Heart left ventricle (tissue), 16 donors: ENCODE measurements at regions not wholly inside any gene's neighbourhood (a gene's known extent, or its start where the extent isn't known, plus 50 kb on each side); places are given as distances from the start of the nearest gene placed in this dataset.

Experiments used
- ATAC-seq, 4 donors: fragments of 200-7000 bp; cut with Tn5 transposase; one replicate each; pipeline ENCODE4 v1.9.1; 2020 to 2022; ENCODE audit warnings: moderate library complexity in 4 of 4, mild to moderate bottlenecking in 3 of 4, moderate number of reproducible peaks in 1 of 4
- DNase-seq, 5 donors: peaks; one replicate each; pipeline ENCODE4 v3.0.0-alpha.2; 2020
- H3K27ac ChIP-seq, 12 donors: fragments of 200-600 bp; sonication (generic) in 4 of 12; one replicate each; pipeline versions ENCODE4 v1.5.0 to v1.8.0; 2016 to 2022; ENCODE audit warnings: mild to moderate bottlenecking in 2 of 12
- H3K27me3 ChIP-seq, 9 donors: fragments of 200-600 bp; sonication (generic) in 2 of 9; one replicate each; pipeline versions ENCODE4 v1.5.1 to v1.8.0; 2016 to 2022; ENCODE audit warnings: mild to moderate bottlenecking in 3 of 9
- H3K36me3 ChIP-seq, 9 donors: fragments of 200-600 bp; sonication (generic) in 2 of 9; one replicate each; pipeline versions ENCODE4 v1.5.0 to v1.8.0; 2018 to 2022; ENCODE audit warnings: mild to moderate bottlenecking in 2 of 9
- H3K4me1 ChIP-seq, 12 donors: fragments of 200-600 bp; sonication (generic) in 4 of 12; one replicate each; pipeline versions ENCODE4 v1.5.0 to v1.8.0; 2016 to 2022; ENCODE audit warnings: mild to moderate bottlenecking in 3 of 12
- H3K4me3 ChIP-seq, 12 donors: fragments of 200-600 bp; sonication (generic) in 4 of 12; one replicate each; pipeline versions ENCODE4 v1.5.0 to v1.8.0; 2017 to 2022; ENCODE audit warnings: mild to moderate bottlenecking in 9 of 12, moderate library complexity in 4 of 12
- H3K9me3 ChIP-seq, 12 donors: fragments of 200-600 bp; sonication (generic) in 4 of 12; one replicate each; pipeline versions ENCODE4 v1.5.0 to v1.8.0; 2016 to 2022; ENCODE audit warnings: mild to moderate bottlenecking in 1 of 12
- CTCF ChIP-seq, 12 donors: fragments of 200-600 bp; sonication (generic) in 4 of 12; IDR thresholded peaks; one replicate each; pipeline versions ENCODE4 v1.5.0 to v1.8.0; 2018 to 2022; ENCODE audit warnings: antibody characterized with exemption in 12 of 12, mild to moderate bottlenecking in 5 of 12
- POLR2A ChIP-seq, 2 donors: fragments of 450-650 bp; IDR thresholded peaks; one replicate each; pipeline ENCODE4 v1.6.1; 2017; ENCODE audit warnings: antibody characterized with exemption in 2 of 2, mild to moderate bottlenecking in 2 of 2, moderate library complexity in 2 of 2
- WGBS, 4 donors: extraction: QIAGEN DNeasy Blood & Tissue Kit in 2 of 4; methylation state at CpG; one replicate each; pipeline versions ENCODE4 v1.1.5 to v1.1.7; 2013 to 2018; 5-methylcytosine and 5-hydroxymethylcytosine counted together
- intact Hi-C, 10 donors: fragments of 100-400 bp; cut with DNase I; formaldehyde crosslinking; loops; one replicate each; pipeline versions ENCODE4 v1.11.1 to v1.14.2; 2022
- donor health status: ischemic (EF 13 %, LVEDD 7.1; RV severe dilation, severe dysfunction).
- donor health status: healthy with polysubstance abuse.
- donor health status: DM: no; HTN: yes; CAD: no.
- donor health status: DM: no; HTN: no; CAD: no.
- donor health status: ischemic (EF 25% LVEDD 6.9; RV normal size, moderate dysfunction).
- donor health status: ischemic (EF 25% LVEDD 5.7; RV mildly dilated, moderate dysfunction).
- donor health status: healthy.
- donor health status: DM: yes; HTN: yes; CAD: no.
- donor health status: ischemic (EF 35%, LVEDD 5.7; RV mildly dilated, moderate dysfunction).
- donor health status: nonischemic (EF 11% LVEDD 7.7; RV severe dilation, severe dysfunction).
- donor health status: DM: yes; HTN: yes; CAD: no.
- donor health status: PGD.
- donor health status: ischemic (EF 29% LVEDD 5.4; RV normal size, mild dysfunction).
- donor health status: nonischemic (EF 23%, LVEDD 6.1; RV moderate dilation, normal function).

GRCh38 chr3:106088304-106088703 is 219.5 kb upstream of the CBLB start:
- Histone ChIP-seq H3K9me3 (no peaks in the 10 kb centered on the region), H3K4me3 (no peak overlapping the region), H3K36me3 (no peaks in the 10 kb centered on the region), H3K4me1 (no peaks in the 10 kb centered on the region), H3K27ac (no peak overlapping the region), H3K27me3 (no peaks in the 10 kb centered on the region)
- WGBS, 4 donors: 63 to 74% (median 67%) methylated on average over 1 of the region's 1 CpG
- TF ChIP-seq POLR2A (IDR thresholded peaks at IDR 0.05) (no peak), CTCF (IDR thresholded peaks at IDR 0.05) (no peak)
- DNase-seq (no peak), ATAC-seq (no peak)
- intact Hi-C loops: no loop called here

GRCh38 chr3:106088899-106089298 is 220.1 kb upstream of the CBLB start:
- TF ChIP-seq POLR2A (IDR thresholded peaks at IDR 0.05): no peak
- no peak for TF ChIP-seq CTCF (IDR thresholded peaks at IDR 0.05)
- Histone ChIP-seq H3K4me1 (no peaks in the 10 kb centered on the region), H3K27ac (no peak overlapping the region), H3K27me3 (no peaks in the 10 kb centered on the region), H3K9me3 (no peaks in the 10 kb centered on the region), H3K4me3 (no peak overlapping the region), H3K36me3 (no peaks in the 10 kb centered on the region)
- ATAC-seq (no peak), DNase-seq (no peak)
- intact Hi-C loops: no loop called here
- 77 to 95% (median 85%) methylated on average over 3 of the region's 3 CpGs for WGBS, 4 donors

GRCh38 chr3:106089806-106090205 is 221.0 kb upstream of the CBLB start:
- 92 to 96% (median 92%) methylated on average over 1 of the region's 1 CpG for WGBS, 4 donors
- no peak overlapping the region for H3K27ac ChIP-seq
- no peaks in the 10 kb centered on the region for H3K27me3 ChIP-seq
- ATAC-seq (no peak), DNase-seq (no peak)
- H3K9me3 ChIP-seq: no peaks in the 10 kb centered on the region
- H3K4me1 ChIP-seq: no peaks in the 10 kb centered on the region
- no peaks in the 10 kb centered on the region for H3K36me3 ChIP-seq
- intact Hi-C loops: no loop called here
- TF ChIP-seq CTCF (IDR thresholded peaks at IDR 0.05) (no peak), POLR2A (IDR thresholded peaks at IDR 0.05) (no peak)
- no peak overlapping the region for H3K4me3 ChIP-seq

GRCh38 chr3:106092792-106093191 is 224.0 kb upstream of the CBLB start:
- DNase-seq (no peak), ATAC-seq (no peak)
- no peaks in the 10 kb centered on the region for H3K9me3 ChIP-seq
- TF ChIP-seq POLR2A (IDR thresholded peaks at IDR 0.05): no peak
- no peak for TF ChIP-seq CTCF (IDR thresholded peaks at IDR 0.05)
- intact Hi-C loops: no loop called here
- no peak overlapping the region for H3K27ac ChIP-seq
- no peaks in the 10 kb centered on the region for H3K4me1 ChIP-seq
- H3K4me3 ChIP-seq: no peak overlapping the region
- 91 to 94% (median 92%) methylated on average over 2 of the region's 2 CpGs for WGBS, 4 donors
- no peaks in the 10 kb centered on the region for H3K36me3 ChIP-seq
- no peaks in the 10 kb centered on the region for H3K27me3 ChIP-seq
